Inflammatory macrophage treated with lipopolysaccharide for 1 hour (primary cell): ENCODE measurements at regions not wholly inside any gene's neighbourhood (a gene's known extent, or its start where the extent isn't known, plus 50 kb on each side); places are given as distances from the start of the nearest gene placed in this dataset.
"Not testable (repeated sequence)": the region's sequence is repeated elsewhere in the genome, so short reads cannot be mapped to it uniquely, and the experiment has no call there.

Experiments used
- DNase-seq, 2 donors: peaks; one replicate each; pipeline ENCODE4 v3.0.0-alpha.2; 2020 to 2022

DNA sequence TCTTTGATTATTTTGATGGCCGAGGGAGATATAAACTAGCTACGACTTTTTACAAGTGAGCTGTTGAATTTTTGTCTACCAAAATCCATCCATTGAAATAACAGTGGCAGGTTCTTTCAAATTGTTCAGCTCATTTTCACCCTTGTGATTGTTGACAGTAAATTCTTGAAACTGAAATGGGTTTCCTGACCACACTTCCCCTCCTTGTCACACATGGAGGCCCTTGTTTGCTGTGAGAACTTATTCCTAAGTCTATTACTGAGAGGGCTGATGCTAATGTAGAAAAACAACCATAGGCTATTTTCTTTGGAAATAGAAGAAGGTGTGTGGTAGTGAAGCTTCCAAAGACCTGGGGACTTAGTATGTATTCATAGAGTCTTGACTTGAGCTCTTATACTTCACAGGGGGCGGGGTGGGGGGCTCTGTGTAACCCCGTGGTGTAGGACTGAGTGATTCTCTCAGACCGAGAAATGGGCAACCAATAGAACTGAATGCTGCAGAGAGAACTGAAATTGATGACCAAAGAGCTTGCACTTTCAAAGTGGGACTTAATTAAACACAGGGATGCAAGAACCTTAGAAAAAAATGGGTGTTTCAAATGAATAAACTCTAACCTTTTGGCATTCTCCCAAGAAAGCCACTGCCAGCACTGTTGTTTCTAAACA, 718.9 kb downstream of the CCSER2 start:
- DNase-seq, result no peak

DNA sequence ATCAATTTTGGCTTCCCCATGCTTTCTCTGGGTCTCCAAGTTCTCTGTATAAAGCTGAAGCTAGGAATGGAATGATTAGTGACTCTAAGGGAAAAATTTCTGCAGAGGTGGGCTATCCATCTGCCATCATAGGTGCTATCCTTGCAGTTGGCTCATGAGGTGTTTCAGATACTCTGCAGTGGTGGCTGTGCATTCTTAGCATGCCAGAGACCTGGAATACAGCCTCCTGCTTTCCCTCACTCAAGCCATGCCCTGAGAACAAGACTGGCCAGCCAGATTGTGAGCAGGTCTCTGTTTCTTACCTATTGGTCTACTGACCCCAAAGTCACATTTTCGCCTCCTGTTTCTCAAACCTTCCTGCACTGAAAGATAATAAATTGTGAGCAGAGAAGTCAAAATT, 719.6 kb downstream of the CCSER2 start:
- DNase-seq, result no peak

DNA sequence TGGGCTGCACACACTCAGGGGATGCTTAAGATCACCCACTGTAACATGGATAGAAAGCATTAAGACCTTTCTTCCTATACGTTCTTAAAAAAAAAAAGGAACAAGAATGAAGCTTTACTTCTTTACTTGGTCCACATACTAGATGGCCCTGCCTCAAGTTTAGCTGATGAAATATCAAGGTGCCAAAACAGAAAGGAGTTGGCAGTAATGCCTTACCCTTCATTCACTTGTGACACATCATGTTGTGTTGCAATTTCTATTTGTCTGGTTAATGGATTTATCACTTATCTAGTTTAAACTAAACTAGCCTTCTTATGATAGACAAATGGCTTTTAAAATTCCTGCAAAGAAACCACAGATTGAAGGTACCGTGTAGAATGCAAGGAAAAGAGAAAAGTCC, 720.3 kb downstream of the CCSER2 start:
- DNase-seq, result no peak

DNA sequence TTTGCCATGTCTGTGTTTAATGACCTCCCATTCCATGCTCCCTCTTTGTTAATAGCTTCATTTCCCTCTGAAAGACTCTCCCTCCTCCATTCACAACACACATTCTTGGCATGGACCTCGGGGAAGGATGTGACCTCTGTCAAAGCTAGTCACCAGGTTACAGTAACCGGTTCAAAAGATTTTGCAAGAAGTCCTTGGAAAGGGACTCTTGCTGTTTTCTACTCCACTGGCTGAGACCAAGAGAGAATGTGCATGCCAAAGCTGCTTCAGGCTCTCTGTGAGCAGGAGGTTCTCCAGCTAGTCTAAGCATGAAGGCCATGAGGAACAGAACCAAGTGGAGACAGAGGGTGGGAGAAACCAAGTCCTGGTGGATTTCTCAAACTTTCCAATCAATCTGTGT, 732.6 kb downstream of the CCSER2 start:
- DNase-seq, result no peak

DNA sequence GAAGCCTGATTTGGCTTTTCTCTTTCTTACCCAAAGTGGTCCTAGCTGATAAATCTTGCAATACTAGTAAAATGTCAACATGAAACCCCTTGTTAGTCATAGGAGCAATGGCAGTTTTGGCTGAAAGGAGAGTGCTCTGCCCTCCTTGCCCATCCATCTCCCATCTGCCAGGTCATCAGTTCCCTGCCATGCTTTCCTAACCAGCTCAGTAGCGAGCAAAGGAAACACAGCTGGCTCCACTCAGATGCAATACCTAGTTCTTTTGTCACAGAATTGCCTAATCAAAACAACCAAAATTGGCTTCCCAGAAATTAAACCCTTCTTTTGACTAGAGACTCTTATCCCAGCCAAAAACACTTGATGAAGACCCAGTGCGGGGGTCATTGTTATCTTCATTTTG, 733.0 kb downstream of the CCSER2 start:
- DNase-seq, result no peak

DNA sequence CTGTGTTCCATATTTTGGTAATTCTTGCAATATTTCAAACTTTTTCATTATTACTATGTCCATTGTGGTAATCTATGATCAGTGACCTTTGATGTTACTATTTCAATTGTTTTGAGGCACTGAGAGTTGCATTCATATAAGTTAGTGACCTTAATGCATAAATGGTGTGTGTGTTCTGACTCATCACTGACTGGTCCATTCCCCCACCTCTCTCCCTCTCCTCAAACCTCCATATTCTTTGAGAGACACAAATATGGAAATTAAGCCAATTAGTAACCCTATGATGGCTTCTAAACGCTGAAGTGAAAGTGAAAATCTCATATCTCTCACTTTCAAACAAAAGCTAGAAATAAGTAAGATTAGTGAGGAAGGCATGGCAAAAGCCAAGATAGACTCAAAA, 739.6 kb downstream of the CCSER2 start:
- no peak for DNase-seq

DNA sequence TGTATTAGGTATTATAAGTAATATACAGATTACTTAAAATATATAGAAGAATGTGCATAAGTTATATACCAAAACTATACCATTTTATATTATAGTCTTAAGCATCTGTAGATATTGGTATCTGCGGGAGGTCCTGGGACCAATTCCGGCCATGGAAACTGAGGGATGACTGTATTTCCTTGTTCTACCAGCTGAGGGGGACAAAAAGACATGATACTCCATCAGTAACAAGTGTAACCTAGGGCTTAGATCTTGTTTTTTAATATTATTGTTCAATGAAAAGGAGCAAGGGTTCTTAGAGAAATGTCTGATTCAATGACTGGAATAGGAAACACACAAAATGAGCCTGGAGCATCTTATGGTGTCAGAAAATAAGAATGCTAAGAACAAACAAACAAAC, 752.5 kb downstream of the CCSER2 start:
- no peak for DNase-seq

DNA sequence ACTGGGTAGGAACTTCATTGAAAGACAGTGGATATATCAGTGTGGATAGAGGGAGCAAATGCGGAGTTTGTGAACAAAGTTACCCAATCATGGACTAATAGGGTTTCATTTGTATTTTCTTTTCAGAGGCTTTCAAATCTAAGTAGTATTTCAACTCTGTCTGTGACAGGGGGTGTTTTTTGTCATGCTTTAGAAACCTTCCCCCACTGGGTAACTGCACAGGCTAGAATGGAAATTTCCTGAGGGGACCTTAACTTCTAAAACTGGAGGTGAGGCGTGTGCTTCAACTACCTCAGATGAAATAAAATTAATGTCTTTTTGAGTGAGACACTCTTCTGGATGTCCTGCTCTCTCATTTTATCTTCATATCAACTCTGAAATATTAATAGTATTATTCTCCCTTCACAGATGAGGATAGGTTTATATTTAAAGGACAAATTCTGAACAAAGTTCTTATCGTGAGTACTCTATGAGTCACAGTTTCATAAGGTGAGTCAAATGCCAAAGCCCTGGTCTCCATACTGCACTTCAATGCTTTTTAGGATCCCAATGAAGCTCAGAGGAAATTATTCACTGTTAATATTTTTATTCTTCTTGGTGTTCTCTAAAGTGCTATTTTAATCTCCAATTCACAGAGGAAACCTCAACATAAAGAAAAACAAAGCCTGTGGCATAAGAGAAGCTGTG, 770.6 kb downstream of the CCSER2 start:
- DNase-seq, result no peak

DNA sequence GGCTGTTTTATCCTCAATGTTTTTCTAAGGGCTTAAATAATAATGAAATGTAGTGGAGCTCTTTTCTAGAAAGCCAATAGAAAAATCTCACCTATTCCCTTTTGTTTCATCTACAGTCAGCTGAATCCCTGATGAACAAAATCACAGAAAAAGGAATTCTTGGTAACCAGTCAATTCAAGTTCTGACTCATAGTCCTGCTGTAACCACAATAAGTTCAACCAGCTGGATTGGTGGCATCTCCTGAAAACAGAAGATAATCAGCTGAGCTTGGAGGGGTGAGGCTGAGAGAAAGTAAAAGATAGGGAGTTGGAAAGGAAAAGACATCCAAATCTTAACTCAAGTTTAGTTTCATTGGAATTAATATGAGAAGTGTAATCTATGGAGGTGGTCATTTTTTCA, 772.1 kb downstream of the CCSER2 start:
- no peak for DNase-seq

DNA sequence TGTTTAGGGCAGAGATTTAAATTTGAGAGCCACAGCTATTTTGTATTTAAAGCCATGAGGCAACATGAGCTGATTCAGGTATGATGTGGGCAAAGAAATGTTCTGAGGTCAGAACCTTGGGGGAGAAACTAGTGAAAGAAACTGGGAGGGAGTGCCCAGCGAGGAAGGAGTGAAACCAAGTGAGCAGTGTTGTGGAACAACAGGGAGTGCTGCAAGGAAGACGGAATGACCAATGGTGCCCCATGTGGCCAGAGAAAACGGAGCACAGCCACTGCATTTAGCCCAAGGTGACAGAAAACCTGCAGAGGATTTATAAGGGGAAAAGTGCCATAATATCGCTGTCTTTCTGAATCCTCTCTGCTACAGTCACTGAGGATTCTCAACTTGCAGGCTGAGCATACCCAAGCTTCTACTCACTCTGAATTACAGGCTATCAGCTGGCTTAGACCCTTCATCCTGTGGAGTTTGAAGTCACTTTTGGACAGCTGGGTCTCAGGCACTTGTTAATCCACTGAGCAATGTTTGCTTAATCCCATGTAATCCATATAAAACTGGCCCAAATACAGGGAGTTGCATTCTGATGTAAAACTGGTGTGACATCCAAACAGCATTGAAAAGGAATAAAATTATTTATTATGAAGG, 777.3 kb downstream of the CCSER2 start:
- DNase-seq, result no peak

DNA sequence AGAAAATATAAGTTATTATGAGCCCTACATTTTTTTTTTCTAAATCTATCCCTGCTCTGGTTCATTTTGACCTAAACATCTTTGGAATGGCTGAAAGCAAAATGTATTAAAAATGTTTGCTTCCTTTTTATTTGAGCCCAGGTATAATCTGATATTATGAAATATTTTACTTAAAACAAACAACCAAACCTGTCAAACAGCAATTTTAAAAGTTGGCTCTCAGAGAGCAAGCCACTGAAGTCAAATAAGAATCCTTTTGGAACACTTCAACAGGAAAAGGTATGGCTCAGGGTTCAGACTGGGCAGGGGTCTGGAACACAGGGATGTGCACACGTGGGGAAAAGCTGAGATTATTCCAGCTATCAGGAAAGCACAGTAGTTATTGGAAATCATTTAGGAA, 782.9 kb downstream of the CCSER2 start:
- no peak for DNase-seq

DNA sequence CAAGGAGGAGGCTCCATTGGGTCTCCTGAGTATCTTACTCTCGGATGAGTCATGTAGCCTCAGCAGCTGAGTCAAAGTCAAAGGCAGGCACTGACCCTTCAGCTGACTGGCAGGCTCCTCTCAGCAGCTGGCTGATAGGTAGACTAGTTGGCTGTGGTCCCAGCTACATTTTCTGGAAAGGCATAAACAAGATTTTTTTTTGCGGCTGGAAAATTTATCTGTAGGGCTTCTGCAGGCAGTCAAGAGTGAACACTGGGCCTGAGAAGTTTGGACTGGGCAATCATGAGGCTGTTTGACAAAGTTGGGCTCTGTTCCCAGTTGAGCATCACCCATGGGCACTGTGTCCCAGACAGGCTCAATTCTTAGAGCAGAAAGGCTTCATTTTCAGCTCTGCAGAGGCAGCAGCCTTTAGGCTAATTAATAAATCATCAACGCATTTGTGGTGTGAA, 796.2 kb downstream of the CCSER2 start:
- DNase-seq, result no peak

DNA sequence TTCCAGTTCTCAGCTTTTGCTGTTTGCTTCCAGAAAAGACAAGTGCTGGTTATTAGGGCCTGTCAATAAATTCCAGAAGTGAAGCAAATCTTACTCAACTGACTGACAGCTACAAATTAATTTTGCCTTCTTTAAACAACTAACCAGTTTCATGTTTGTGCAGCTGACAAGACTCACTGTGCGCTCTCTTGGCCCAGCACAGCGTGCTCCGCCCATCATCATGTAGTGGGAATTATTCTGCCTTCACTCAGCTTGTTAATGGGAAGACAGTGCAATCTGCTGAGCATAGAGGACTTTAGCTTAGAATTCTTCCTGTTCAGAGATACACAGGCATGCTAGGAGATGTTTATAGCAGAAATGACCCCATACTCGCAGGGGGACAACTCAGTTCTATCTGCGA, 808.9 kb downstream of the CCSER2 start:
- no peak for DNase-seq

DNA sequence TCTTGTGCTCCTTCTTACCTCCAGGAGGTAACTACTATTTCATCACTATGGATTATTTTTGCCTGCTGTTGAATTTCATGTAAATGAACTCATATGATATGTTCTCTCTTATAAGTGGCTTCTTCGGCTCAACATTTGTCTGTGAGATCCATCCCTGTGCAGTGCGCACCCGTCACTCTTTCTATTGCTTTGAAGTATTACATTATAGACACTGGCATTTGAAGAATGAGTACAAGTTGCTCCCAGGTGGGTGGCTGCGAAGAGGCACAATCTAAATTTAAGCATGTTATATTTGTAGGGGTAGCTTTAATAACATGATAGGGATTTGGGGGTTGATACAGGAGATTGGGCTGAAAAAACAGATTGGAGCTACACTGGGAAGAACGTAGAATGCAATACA, 809.7 kb downstream of the CCSER2 start:
- DNase-seq, result no peak

DNA sequence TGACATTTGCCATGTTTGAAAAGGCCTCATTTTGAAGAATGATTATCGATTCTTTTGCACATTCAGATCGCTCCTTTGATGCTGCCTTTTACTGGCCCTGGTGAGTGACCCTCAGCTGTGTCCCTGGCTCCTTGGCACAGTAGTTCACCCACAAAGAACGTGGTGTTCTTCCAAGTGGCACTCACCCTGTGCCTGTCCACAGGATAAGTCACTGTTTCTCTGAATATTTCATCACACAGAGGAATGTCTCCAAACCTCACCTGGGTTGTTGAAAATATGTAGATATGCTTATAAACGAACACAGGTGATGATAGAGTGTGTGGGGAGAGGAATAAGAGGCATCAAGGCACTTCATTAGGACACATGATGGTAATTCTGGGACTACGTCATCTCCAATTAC, 810.7 kb downstream of the CCSER2 start:
- no peak for DNase-seq

DNA sequence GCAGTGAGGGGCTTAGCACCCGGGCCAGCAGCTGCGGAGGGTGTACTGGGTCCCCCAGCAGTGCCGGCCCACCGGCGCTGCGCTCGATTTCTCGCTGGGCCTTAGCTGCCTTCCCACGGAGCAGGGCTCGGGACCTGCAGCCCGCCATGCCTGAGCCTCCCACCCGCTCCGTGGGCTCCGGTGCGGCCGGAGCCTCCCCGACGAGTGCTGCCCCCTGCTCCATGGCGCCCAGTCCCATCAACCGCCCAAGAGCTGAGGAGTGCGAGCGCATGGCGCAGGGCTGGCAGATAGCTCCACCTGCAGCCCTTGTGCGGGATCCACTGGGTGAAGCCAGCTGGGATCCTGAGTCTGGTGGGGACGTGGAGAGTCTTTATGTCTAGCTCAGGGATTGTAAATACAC, 813.1 kb downstream of the CCSER2 start:
- not testable (repeated sequence) for DNase-seq

DNA sequence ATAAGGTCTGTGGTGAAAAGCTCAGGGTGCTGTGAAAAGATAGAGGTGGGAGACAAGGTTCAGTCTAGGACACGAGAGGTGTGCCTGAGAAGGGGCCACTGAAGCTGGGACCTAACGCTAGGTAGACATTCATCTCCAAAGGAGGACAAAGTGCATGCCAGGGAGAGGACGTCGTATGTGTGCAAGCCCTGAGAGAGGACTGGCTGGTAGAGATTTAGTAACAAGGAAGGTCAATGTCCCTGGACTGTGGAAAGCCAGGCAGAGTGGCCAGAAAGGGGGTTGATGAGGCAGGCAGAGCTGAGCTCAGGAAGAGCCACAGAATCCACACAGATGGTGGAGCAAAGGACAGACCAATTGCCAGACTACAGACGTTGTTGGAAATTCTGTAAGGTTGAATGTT, 817.6 kb downstream of the CCSER2 start:
- no peak for DNase-seq

DNA sequence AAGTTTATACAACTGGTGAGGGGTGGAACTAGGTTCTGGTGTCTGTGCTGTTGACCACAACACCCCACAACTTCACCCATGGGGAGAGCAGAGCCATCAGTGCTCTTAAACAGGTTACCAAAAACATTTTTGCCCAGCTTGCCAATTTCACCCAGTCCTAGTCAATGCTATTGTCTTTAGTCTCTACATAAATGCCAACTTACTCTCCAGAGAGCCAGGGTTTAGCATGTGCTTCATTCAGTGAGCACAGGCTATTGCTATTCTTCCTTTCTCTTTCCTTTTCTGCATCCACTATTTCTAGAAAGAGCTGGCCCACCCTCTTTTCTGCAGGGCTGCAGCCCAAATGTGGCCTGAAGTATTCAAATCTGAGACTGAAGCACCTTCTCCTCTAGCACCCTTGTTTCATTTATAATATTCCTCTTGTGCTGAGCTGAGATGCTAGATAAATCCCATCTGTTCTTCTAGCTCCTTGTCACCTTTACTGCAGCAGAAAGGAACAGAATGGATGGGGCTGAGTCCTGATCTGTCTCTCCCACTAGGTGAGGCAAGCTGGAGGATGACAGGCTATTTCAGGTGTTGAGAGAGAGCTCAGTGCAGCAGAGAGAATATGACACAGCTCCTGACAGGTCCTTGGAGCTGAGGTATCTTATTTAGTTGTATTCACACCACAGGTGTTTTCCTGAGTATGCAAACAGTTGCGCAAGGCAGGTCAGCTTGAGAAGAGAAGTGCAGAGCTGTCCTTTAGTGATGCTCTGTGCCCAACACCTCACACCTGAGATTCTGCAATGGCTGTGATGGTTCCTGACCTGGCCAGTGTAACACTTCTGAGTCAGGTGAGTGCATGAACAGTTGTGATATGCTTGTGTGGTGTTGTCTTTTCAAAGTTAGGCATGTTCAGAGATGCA, 819.2 kb downstream of the CCSER2 start:
- no peak for DNase-seq

DNA sequence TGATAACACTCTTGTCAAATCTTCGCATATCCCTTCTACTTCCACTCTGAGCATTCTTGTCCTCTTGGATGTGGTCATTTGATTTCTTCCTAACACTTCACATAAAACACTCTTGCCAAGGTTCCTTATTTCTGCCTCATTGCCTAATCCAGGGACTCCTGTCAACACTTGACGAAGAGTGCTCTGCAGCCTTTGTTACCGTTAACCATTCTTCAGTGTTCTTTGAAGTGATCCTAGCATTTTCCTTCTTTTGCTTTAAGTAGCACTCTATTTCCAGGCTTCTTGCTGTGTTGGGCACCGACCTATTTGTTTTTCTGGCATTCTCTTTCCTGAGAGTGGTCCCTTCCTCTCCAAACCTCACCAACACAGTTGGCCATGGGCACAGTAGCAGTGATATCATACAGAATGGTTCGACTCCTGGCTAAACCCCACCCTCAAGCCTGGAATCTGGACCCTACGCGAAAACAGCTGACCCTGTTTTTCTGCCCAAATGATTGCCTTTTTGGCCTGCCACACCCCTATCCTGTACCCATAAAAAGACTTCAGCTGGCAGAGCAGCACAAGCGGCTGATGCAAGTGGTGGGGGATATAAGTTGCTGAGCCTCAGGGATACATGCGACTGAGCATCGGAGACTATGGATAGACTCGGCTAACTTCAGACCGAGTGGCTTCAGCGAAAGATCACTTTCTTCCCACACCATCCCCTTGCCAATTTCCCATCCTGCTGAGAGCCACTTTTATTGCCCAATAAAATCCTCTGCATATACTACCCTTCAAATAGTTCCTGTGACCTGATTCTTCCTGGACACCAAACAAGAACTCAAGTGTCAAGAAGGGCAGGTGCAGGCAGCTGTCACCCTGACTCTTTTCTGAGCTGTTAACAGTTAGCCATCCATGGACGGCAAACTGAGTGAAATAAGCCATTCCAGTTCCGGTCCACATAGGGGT, 820.6 kb downstream of the CCSER2 start:
- no peak for DNase-seq

DNA sequence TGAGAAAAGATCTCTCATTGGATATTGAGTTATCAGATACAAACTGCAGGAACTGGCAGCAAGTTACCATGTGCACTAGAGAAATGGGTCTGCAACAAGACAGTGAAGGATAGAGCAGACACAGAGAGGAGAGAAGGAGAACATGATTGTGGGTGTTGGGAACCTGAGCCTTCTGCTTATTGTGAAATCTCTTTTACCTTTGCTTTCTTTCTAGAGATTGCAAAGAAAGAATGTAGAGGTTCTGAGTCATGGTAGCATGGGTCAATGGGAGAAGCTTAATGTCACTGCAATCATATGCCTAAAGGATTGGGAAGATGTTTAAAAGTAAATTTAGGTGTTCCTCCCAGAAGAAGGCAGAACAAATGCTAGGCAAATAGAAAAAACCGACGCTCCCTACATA, 821.4 kb downstream of the CCSER2 start:
- DNase-seq, result no peak

DNA sequence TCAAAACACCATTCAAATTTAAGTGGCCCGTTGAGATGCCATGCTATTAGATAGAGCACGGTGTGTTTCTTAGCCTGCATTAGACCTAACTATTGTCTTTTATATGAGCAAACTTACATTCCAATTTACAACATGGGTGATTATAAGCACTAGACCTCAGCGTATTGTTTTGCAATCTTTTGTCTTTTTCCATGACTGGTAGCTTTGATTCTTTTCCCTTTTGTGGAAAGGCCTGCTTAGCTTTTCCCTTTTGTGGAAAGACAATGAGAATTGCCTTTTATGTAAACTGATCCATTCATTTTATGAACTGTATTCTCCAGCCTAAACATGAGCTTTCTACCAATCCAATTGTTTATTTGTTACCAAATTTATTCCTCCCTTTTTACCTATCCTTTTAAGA, 823.1 kb downstream of the CCSER2 start:
- DNase-seq, result no peak

DNA sequence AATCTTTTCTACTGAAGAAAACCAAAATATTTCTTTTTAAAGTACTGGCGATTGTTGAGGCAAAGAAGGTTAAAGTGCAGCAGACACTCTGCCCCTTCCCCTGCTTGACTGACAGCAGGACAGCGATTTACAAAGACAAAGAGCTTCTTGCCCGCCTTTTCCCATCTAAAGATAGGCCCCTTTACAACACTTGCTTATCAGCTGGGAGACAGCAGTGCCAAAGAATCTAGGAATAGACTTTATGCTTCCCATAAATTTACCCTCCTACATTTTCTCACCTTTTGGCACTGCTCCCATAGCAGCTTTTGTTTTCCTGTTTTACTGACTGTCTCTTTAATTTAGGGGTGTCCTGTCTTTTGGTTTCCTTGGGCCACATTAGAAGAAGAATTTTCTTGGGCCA, 824.1 kb downstream of the CCSER2 start:
- DNase-seq, result no peak
